Gastroesophageal sphincter (tissue), 4 donors: ENCODE measurements at regions not wholly inside any gene's neighbourhood (a gene's known extent, or its start where the extent isn't known, plus 50 kb on each side); places are given as distances from the start of the nearest gene placed in this dataset.

Experiments used
- ATAC-seq: fragments of 150-250 bp; one replicate; pipeline ENCODE4 v1.9.1; 2016; ENCODE audit warnings: mild to moderate bottlenecking, moderate library complexity
- H3K27ac ChIP-seq, 4 donors: fragments of 200-600 bp; sonication (generic) in 3 of 4; 1 replicate in 3 of 4; 2 replicates in 1 of 4; pipeline ENCODE4 v1.5.1; 2016 to 2019
- H3K27me3 ChIP-seq: fragments of 200-600 bp; sonication (generic); one replicate; pipeline ENCODE4 v1.5.1; 2019
- H3K36me3 ChIP-seq, 2 donors: fragments of 200-600 bp; sonication (generic); one replicate each; pipeline ENCODE4 v1.5.1; 2019; ENCODE audit warnings: control low read depth in 1 of 2
- H3K4me1 ChIP-seq, 3 donors: fragments of 200-600 bp; sonication (generic); 1 replicate in 2 of 3; 2 replicates in 1 of 3; pipeline ENCODE4 v1.5.1; 2016 to 2019; ENCODE audit warnings: control low read depth in 2 of 3
- H3K4me3 ChIP-seq, 2 donors: fragments of 200-600 bp; sonication (generic); one replicate each; pipeline ENCODE4 v1.5.1; 2019; ENCODE audit warnings: mild to moderate bottlenecking in 1 of 2, moderate library complexity in 1 of 2
- H3K9me3 ChIP-seq, 3 donors: fragments of 200-600 bp; sonication (generic); one replicate each; pipeline ENCODE4 v1.5.1; 2017 to 2019; ENCODE audit warnings: control low read depth in 2 of 3
- EP300 ChIP-seq: sonication (generic); formaldehyde crosslinking; IDR thresholded peaks from one replicate; pipeline ENCODE4 v1.6.1; 2017; ENCODE audit warnings: antibody characterized with exemption, mild to moderate bottlenecking
- POLR2A ChIP-seq, 2 donors: fragments of 450-650 bp; IDR thresholded peaks; one replicate each; pipeline ENCODE4 v1.6.1; 2017; ENCODE audit warnings: antibody characterized with exemption in 2 of 2, mild to moderate bottlenecking in 2 of 2, moderate library complexity in 1 of 2
- POLR2AphosphoS5 ChIP-seq: sonication (generic); formaldehyde crosslinking; IDR thresholded peaks from one replicate; pipeline ENCODE4 v1.6.1; 2017; ENCODE audit warnings: antibody characterized with exemption
- WGBS, 2 donors: methylation state at CpG; one replicate each; pipeline ENCODE4 v1.1.5; 2018; ENCODE audit warnings: low coverage in 1 of 2; 5-methylcytosine and 5-hydroxymethylcytosine counted together
- TF ChIP-seq, protein P1 (sequence below), 4 experiments: fragments of 200-600 bp in 2 of 4; fragments of 450-650 bp in 2 of 4; sonication (generic) in 1 of 4; IDR thresholded peaks; one replicate each; pipeline ENCODE4 v1.5.1; 2017 to 2019; ENCODE audit warnings: antibody characterized with exemption in 4 of 4, mild to moderate bottlenecking in 2 of 4, moderate library complexity in 2 of 4

GRCh38 chr16:63789603-63790002 is 1332.3 kb downstream of the CDH11 start:
- 94 to 100% methylated on average over 1 to 2 of the region's 2 CpGs for WGBS, 2 donors
- TF ChIP-seq POLR2AphosphoS5 = no peak
- TF ChIP-seq, protein P1, sequence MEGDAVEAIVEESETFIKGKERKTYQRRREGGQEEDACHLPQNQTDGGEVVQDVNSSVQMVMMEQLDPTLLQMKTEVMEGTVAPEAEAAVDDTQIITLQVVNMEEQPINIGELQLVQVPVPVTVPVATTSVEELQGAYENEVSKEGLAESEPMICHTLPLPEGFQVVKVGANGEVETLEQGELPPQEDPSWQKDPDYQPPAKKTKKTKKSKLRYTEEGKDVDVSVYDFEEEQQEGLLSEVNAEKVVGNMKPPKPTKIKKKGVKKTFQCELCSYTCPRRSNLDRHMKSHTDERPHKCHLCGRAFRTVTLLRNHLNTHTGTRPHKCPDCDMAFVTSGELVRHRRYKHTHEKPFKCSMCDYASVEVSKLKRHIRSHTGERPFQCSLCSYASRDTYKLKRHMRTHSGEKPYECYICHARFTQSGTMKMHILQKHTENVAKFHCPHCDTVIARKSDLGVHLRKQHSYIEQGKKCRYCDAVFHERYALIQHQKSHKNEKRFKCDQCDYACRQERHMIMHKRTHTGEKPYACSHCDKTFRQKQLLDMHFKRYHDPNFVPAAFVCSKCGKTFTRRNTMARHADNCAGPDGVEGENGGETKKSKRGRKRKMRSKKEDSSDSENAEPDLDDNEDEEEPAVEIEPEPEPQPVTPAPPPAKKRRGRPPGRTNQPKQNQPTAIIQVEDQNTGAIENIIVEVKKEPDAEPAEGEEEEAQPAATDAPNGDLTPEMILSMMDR (IDR thresholded peaks at IDR 0.05) = no peak
- TF ChIP-seq EP300 = no peak
- TF ChIP-seq POLR2A (IDR thresholded peaks at IDR 0.05) = no peak

DNA sequence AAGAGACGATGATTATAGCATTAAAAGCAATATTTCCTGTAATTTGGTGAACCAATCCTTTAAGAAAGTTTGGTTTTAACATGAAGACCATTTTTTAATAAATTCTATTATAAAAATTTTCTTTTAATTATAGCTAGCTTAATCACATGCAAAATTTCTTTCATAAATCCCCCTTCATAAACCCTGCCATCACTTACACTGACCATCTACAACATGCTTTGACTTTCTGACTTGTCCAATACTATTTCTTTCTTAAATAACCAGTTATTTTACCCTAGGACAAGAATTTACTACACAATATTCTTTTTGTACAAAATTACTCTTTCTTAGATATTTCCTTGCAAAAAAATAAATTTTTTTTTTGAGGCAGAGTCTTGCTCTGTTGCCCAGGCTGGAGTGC is 1334.8 kb downstream of the CDH11 start:
- no peak for TF ChIP-seq EP300
- no peak for TF ChIP-seq POLR2AphosphoS5
- TF ChIP-seq, protein P1 (IDR thresholded peaks at IDR 0.05) = no peak
- TF ChIP-seq POLR2A (IDR thresholded peaks at IDR 0.05) = no peak
- Histone ChIP-seq H3K27me3 (no peaks in the 10 kb centered on the region), H3K4me1 (no peaks in the 10 kb centered on the region), H3K36me3 (no peaks in the 10 kb centered on the region), H3K9me3 (peaks cover 0 to 8% (median 0%) of the 10 kb centered on the region in 3 donors), H3K27ac (no peak overlapping the region), H3K4me3 (no peak overlapping the region)
- WGBS, 2 donors = 100% methylated on average over 1 of the region's 1 CpG
- no peak for ATAC-seq

More at GRCh38 chr16:63789603-63790002, 1332.3 kb downstream of the CDH11 start:
- Histone ChIP-seq H3K4me3 (no peak overlapping the region), H3K27me3 (no peaks in the 10 kb centered on the region), H3K4me1 (no peaks in the 10 kb centered on the region), H3K9me3 (peaks cover 0 to 8% (median 0%) of the 10 kb centered on the region in 3 donors), H3K27ac (no peak overlapping the region), H3K36me3 (no peaks in the 10 kb centered on the region)
- ATAC-seq = no peak

- ATAC-seq = no peak
- Histone ChIP-seq H3K9me3 (peaks cover 0 to 8% (median 0%) of the 10 kb centered on the region in 3 donors), H3K27me3 (no peaks in the 10 kb centered on the region), H3K36me3 (no peaks in the 10 kb centered on the region), H3K27ac (no peak overlapping the region), H3K4me1 (no peaks in the 10 kb centered on the region), H3K4me3 (no peak overlapping the region)
- 78 to 92% methylated on average over 2 of the region's 2 CpGs for WGBS, 2 donors
- TF ChIP-seq, protein P1 (IDR thresholded peaks at IDR 0.05) = no peak
- TF ChIP-seq EP300 (no peak), POLR2AphosphoS5 (no peak), POLR2A (IDR thresholded peaks at IDR 0.05) (no peak)
These were observed 1336.7 kb downstream of the CDH11 start for GRCh38 chr16:63785170-63785569.

DNA sequence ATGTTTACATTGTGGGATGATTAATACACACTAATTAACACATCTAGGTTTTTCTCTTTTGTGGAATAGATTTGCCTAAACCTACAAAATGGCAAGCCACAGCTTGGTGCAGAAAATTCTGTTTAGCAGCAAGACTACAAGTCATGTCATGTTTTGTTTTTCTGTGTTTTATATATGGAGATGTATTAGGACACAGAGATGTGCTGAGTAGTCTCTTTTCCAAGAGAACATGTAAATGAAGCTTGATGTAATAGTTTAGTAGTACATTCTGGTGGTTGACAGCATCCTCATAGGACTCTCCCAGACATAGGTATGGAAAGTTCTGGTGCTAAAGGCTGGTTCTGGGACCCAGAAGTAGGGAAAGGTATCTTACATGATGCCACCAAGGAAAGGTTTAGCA is 1345.4 kb downstream of the CDH11 start:
- Histone ChIP-seq H3K9me3 (no peaks in the 10 kb centered on the region), H3K27ac (no peak overlapping the region), H3K36me3 (no peaks in the 10 kb centered on the region), H3K4me1 (no peaks in the 10 kb centered on the region), H3K27me3 (no peaks in the 10 kb centered on the region), H3K4me3 (no peak overlapping the region)
- TF ChIP-seq POLR2AphosphoS5 = no peak
- no peak for TF ChIP-seq EP300
- no peak for ATAC-seq

DNA sequence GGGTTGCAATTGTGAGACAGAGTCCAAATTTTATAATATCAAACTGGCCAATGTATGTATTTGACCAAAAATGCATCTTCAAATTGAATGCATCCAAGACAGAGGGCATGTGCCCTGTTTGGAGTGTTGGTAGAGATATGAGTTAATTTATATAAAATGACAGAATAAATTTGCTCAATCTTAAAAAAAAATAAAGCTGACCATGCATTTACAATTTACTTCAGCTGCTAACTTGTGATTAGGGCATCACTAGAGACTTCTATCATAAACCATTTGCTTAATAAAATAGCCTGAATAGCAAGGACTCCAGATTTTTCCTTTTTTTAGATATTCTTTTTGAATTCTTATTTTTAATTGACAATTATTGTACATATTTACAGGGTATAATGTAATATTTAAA is 1345.8 kb downstream of the CDH11 start:
- no peaks in the 10 kb centered on the region for H3K36me3 ChIP-seq
- no peak overlapping the region for H3K27ac ChIP-seq
- H3K27me3 ChIP-seq = no peaks in the 10 kb centered on the region
- no peak for ATAC-seq
- no peak overlapping the region for H3K4me3 ChIP-seq
- no peak for TF ChIP-seq POLR2AphosphoS5
- TF ChIP-seq, protein P1 (IDR thresholded peaks at IDR 0.05) = no peak
- no peak for TF ChIP-seq EP300
- no peak for TF ChIP-seq POLR2A (IDR thresholded peaks at IDR 0.05)
- H3K4me1 ChIP-seq = no peaks in the 10 kb centered on the region
- H3K9me3 ChIP-seq = no peaks in the 10 kb centered on the region
